ENCODE measurements at regions not wholly inside any gene's neighbourhood (a gene's known extent, or its start where the extent isn't known, plus 50 kb on each side); places are given as distances from the start of the nearest gene placed in this dataset.
"Not testable (repeated sequence)": the region's sequence is repeated elsewhere in the genome, so short reads cannot be mapped to it uniquely, and the experiment has no call there.

DNA sequence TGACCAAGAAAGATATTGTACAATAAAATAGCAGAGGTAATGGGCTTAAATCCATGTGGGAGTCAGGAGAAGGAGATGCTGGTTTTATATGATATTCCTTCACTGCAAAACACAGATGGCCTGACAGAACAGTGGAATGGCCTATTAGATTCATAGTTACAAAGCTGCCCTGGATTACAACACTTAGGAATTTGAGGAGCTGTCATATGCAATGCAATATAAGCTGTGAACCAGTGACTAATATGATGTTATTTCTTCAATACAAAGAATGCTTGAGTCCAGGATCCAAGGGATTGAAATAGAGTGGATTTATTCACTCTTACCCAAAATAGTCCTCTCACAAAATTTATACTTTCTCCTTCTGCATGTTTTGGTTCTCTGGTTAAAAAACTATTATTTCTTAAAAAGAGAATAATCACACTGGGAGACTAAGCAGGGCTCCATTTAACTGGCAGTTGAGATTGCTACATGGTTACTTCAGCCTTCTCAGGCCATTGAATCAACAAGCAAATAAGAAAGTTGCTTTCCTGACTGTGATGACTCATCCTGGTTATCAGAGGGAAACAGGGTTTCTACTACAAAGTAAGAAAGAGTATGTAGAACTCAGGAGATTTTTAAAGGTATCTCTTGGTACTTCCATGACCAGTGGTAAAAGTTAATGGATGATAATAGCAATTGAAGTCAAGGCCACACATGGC lies 79.8 kb upstream of the ZPLD1 start:
- DNase-seq = no peak

DNA sequence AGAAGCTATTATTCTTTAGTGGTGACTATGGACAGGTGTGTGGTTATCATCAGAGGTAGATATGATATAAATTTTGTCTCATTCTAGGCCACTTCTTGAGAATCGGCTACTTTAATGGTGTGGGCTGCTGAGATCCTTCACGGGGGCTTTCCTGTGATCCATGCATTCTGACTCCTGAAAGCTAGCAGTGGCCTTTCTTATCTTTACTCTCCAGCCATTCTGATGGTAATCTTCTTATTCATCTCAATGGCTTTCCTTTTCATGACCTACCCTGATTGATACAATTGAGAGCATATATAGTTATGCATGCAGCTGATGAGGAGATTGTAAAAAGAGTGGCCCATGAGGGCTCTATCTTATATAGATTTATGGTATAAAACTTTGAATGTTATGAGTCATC lies 78.3 kb upstream of the ZPLD1 start:
- DNase-seq = no peak

DNA sequence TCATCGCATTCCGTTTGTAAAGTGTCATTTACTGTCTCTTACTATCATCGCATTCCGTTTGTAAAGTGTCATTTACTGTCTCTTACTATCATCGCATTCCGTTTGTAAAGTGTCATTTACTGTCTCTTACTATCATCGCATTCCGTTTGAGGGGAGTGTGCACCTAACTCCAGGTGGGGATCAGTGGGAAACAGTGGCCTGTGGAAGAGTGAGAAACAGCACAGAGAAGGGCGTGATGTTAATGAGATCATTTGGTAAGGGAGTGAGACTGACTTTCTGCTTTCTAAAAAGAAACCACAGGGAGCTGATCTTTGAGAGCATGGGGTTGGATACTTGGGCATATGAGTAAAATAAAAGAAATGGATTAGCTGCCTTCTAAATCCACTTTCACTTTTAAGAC lies 77.5 kb upstream of the ZPLD1 start:
- DNase-seq = not testable (repeated sequence)

DNA sequence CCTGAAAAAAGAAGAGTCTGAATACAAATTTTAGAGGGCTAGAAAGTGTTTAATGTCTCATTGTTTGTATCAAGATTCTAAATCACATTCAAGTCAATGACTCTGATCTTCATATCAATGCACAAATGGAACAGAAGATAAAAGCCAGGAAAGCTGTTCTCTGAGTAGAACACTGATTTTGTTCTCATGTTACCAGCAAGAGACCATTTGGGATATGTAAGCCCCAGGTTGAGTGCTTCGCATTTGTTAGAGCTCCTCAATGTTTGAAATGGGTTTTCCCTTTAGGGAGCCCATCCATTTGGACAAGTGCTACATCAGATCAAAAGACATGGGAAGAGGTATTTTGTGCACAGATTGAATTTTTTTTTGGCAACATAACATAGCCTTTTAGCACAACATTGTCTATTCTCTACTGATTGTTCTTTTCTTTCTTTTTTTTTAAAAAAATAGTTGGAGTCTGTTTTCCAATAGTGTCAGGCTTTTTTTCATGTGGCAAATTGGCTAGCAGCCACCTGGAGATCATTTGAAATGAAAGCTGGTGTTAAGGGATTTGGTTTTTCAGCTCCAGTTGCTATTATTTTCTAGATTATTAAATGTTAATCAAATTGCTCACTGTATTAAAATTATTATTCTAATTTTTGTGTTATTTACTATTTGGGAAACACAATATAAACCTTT lies 74.5 kb upstream of the ZPLD1 start:
- DNase-seq = no peak

DNA sequence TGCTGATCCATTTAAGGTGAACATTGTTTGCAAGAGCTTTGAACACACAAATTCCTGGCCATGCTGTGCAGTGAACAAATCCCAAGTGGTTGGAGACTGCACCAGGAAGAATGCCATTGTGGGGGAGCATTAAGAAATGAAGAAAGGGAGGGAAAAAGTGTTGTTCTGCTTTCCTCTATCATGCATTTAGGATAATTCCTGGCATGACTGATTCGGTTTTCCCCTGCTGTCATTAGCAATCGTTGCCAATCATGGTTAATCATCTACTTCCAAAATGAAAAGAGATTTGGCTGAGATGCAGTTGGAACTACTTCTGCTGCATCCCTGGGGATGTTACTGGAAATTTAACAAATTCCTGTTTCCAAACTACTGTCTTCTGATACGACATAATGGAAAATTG lies 73.7 kb upstream of the ZPLD1 start:
- no peak for DNase-seq

DNA sequence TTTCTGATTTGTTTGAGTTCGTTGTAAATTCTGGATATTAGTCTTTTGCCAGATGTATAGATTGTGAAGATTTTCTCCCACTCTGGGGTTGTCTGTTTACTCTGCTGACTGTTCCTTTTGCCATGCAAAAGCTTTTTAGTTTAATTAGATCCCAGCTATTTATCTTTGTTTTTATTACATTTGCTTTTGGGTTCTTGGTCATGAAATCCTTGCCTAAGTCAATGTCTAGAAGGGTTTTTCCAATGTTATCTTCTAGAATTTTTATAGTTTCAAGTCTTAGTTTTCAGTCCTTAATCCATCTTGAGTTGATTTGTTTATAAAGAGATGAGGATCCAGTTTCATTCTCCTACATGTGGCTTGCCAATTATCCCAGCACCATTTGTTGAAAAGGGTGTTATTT lies 68.7 kb upstream of the ZPLD1 start:
- DNase-seq = not testable (repeated sequence)

DNA sequence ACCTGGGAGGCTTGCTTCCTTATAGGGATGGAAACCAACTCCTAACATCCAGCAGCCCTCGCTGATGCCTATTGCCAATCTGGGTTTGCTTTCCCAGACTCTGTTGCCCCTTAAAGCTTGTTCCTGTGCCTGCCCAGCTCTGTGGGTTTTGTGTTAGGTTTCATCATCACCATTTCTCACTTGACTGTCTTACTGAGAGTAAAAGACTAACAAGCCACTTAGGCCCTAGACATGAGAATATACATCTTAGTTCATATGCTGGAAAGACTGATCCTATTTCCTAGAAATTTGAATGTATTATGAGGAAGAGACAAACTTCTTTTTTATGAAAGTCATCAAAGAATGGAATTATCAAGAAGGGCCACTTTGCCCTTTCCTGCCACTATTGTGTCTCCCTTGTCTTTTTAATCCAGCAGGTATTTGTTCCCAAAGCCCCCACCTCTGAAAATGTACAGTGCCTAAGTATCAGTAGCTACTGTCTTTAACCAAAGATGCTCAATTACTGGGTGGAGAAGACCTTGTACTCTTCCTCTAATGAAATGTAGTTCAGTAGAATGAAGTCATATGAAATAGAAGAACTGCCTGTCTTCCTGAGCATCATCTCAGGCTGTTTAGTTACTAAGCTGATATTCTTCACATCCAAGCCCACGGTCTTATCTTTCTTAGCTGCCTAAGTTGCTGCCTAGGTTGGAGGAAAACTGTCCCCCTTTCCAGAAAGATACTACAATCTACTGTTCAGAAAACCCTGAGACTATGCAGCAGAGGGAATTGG lies 59.8 kb upstream of the ZPLD1 start:
- DNase-seq = no peak

DNA sequence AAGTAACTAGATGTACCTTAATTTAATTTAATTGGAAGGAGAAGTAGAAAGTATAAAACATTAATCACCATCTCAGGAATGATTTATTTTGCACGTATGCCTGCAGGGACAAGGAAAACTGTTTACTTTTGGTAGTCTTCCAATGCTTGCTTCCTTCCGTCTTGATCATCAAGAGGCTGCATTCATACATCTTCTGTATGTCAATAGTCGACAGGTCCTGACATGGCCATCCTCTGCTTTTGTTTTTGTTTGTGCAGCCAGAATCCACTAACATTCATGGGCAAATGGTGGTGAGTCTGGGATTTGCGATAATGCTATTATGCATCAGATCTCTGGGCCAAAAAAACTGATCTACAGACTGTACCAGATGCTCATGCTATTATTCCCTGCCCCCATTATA lies 56.6 kb upstream of the ZPLD1 start:
- no peak for DNase-seq

DNA sequence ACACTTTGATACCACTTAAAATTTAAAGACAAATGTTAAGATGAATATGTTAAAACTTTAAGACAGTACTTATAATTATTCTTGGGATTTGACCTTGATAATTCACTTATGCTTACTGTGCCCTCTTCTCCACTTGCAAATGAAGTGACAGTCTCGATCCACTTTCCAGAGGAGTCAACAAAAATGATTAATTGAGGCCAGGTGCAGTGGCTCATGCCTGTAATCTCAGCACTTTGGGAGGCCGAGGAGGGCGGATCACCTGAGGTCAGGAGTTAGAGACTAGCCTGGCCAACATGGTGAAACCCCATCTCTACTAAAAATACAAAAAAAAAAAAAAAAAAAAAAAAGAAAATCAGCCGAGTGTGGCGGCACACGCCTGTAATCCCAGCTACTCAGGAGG lies 52.6 kb upstream of the ZPLD1 start:
- DNase-seq = not testable (repeated sequence)

All from islet precursor cell (in vitro differentiated cells).